OCI-LY7 (cell line): ENCODE measurements at regions not wholly inside any gene's neighbourhood (a gene's known extent, or its start where the extent isn't known, plus 50 kb on each side); places are given as distances from the start of the nearest gene placed in this dataset.

ENCODE experiments used
- BruUV-seq: library from RNA; stranded (reverse); fragments of 400-500 nt; replicated peaks from 2 replicates; lab custom pipeline; 2021; lab: Mats Ljungman, UMichigan
- CTCF ChIA-PET: fragments of 300-600 bp; sonication (Branson Sonifier 250); formaldehyde crosslinking; loops from one replicate; lab custom pipeline; 2022; ENCODE audit warnings: antibody characterized with exemption; ENCODE audit not compliant: unreplicated experiment; lab: Charles Lee
- POLR2A ChIA-PET: fragments of 300-600 bp; sonication (Branson Sonifier 250); formaldehyde crosslinking; loops from one replicate; lab custom pipeline; 2022; ENCODE audit warnings: antibody characterized with exemption; lab: Charles Lee
- DNase-seq: peaks from one replicate; pipeline ENCODE4 v3.0.0-alpha.2; 2015; ENCODE audit warnings: low spot score
- H2AFZ ChIP-seq: fragments of 200-600 bp; sonication (generic), shearing (Covaris generic); 2 replicates; pipeline ENCODE4 v1.6.1; 2014; ENCODE audit warnings: mild to moderate bottlenecking, antibody characterized with exemption, low read length, moderate library complexity
- H3K27ac ChIP-seq: fragments of 200-600 bp; sonication (generic); 2 replicates; pipeline ENCODE4 v1.5.1; 2014; ENCODE audit warnings: mixed run types, low read depth, mild to moderate bottlenecking, moderate library complexity, low read length, inconsistent platforms; ENCODE audit not compliant: poor library complexity, severe bottlenecking
- H3K36me3 ChIP-seq: fragments of 200-600 bp; sonication (generic); 2 replicates; pipeline ENCODE4 v1.6.1; 2014; ENCODE audit warnings: mild to moderate bottlenecking, antibody characterized with exemption, low read length, moderate library complexity, mixed read lengths; ENCODE audit not compliant: insufficient read depth
- H3K4me1 ChIP-seq: fragments of 200-600 bp; sonication (generic); 2 replicates; pipeline ENCODE4 v1.5.1; 2014; ENCODE audit warnings: mild to moderate bottlenecking, low read length; ENCODE audit not compliant: insufficient read depth, poor library complexity, severe bottlenecking
- H3K4me2 ChIP-seq: fragments of 200-600 bp; sonication (generic); 2 replicates; pipeline ENCODE4 v1.6.1; 2014; ENCODE audit warnings: mild to moderate bottlenecking, low read length
- H3K4me3 ChIP-seq: fragments of 200-600 bp; sonication (generic); 2 replicates; pipeline ENCODE4 v1.5.1; 2014; ENCODE audit warnings: mild to moderate bottlenecking, low read depth, low read length; ENCODE audit not compliant: poor library complexity, severe bottlenecking
- H3K79me2 ChIP-seq: fragments of 200-600 bp; sonication (generic); 2 replicates; pipeline ENCODE4 v1.6.1; 2016; ENCODE audit warnings: low read depth, mild to moderate bottlenecking, low read length, moderate library complexity, mixed read lengths; ENCODE audit not compliant: insufficient read depth
- H3K9me2 ChIP-seq: fragments of 200-600 bp; sonication (generic); 2 replicates; pipeline ENCODE4 v1.6.1; 2016; ENCODE audit warnings: mild to moderate bottlenecking, low read length, mixed read lengths; ENCODE audit not compliant: insufficient read depth
- H3K9me3 ChIP-seq: fragments of 200-600 bp; sonication (generic); 2 replicates; pipeline ENCODE4 v1.6.1; 2014; ENCODE audit warnings: mild to moderate bottlenecking, mixed run types, low read length, mixed read lengths
- H4K20me1 ChIP-seq: fragments of 200-600 bp; sonication (generic); 2 replicates; pipeline ENCODE4 v1.6.1; 2014; ENCODE audit warnings: mild to moderate bottlenecking, antibody characterized with exemption, low read length, moderate library complexity, mixed read lengths; ENCODE audit not compliant: insufficient read depth
- EZH2phosphoT487 ChIP-seq: fragments of 200-600 bp; sonication (generic); IDR thresholded peaks from 2 replicates; pipeline ENCODE4 v1.6.1; 2018; ENCODE audit warnings: low read depth, borderline replicate concordance, mild to moderate bottlenecking, mixed run types, antibody characterized with exemption, low read length, moderate library complexity, mixed read lengths
- intact Hi-C: fragments of 100-400 bp; cut with micrococcal nuclease; formaldehyde crosslinking; loops from one replicate; pipeline ENCODE4 v1.10.0; 2022; ENCODE audit not compliant: unreplicated experiment
- TF ChIP-seq, protein P1 (sequence below): fragments of 200-600 bp; sonication (generic); conservative IDR thresholded peaks from 2 replicates; pipeline ENCODE4 v1.5.1; 2014; ENCODE audit warnings: mild to moderate bottlenecking, antibody characterized with exemption, low read length, moderate library complexity, mixed read lengths

DNA sequence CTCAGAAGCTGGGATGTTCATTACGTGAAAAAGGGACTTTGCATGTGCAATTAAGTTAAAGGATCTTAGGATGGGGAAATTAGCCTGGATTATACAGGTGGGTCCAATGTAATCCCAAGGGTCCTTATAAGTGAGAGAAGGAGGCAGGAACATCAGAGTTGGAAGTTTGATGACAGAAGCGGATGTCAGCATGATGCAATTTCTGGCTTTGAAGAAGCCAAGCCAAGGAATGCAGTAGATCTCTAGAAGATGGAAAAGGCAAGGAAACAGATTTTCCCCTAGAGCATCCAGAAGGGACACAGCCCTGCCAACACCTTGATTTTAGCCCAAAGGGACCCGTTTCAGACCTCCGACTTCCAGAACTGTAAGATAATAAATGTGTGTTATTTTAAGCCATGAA is 136.4 kb downstream of the LNPK start:
- Histone ChIP-seq H3K4me1 (no peaks in the 10 kb centered on the region), H3K9me2 (no peaks in the 10 kb centered on the region), H3K9me3 (no peaks in the 10 kb centered on the region), H3K36me3 (no peaks in the 10 kb centered on the region), H3K4me3 (no peak overlapping the region), H3K79me2 (no peaks in the 10 kb centered on the region), H2AFZ (no peak overlapping the region), H3K4me2 (no peak overlapping the region), H3K27ac (no peak overlapping the region), H4K20me1 (no peaks in the 10 kb centered on the region)
- CTCF ChIA-PET: no interaction called here
- intact Hi-C loops: no loop called here
- BruUV-seq: no TSS peak
- no peak for TF ChIP-seq EZH2phosphoT487
- POLR2A ChIA-PET: no interaction called here
- no peak for DNase-seq

DNA sequence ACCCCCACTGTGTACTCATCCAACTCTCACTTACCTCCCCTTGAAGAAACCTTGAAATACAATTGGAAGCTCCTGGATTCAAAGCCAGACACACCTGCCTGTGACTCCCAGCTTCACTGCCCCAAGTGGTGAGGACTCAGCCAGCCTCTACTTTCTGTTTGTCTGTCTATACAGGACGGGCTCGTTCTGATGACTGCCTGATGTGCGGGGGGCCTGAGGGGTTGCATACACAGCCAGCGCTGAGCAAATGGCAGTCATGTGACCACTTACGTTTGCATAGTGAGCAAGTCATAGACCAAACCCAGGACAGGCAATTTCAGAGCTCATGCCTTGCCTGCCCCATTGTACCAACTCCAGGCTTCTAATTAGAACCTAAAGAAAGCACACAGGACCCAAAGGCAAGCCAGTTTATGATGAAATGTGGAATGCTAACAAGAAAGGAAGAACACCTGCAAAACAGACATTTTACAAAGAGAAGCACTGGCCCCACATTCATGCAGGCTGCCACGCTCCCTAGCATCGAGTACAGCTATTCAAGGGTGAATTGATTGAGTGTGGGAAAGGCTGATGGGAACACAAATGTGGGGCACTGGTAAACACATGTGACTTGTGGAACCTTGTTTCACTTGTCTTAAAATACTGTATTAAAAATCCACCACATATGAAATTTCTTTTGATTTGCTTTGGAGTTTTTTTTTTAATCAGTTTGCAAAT is 137.8 kb downstream of the LNPK start:
- H3K4me2 ChIP-seq: no peak overlapping the region
- no peak overlapping the region for H3K4me3 ChIP-seq
- H3K9me2 ChIP-seq: no peaks in the 10 kb centered on the region
- no peaks in the 10 kb centered on the region for H3K36me3 ChIP-seq
- TF ChIP-seq, protein P1, sequence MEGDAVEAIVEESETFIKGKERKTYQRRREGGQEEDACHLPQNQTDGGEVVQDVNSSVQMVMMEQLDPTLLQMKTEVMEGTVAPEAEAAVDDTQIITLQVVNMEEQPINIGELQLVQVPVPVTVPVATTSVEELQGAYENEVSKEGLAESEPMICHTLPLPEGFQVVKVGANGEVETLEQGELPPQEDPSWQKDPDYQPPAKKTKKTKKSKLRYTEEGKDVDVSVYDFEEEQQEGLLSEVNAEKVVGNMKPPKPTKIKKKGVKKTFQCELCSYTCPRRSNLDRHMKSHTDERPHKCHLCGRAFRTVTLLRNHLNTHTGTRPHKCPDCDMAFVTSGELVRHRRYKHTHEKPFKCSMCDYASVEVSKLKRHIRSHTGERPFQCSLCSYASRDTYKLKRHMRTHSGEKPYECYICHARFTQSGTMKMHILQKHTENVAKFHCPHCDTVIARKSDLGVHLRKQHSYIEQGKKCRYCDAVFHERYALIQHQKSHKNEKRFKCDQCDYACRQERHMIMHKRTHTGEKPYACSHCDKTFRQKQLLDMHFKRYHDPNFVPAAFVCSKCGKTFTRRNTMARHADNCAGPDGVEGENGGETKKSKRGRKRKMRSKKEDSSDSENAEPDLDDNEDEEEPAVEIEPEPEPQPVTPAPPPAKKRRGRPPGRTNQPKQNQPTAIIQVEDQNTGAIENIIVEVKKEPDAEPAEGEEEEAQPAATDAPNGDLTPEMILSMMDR: no peak
- TF ChIP-seq EZH2phosphoT487: no peak
- ChIA-PET POLR2A (interaction anchor here (0.7 kb wide), 1 partner anchor 14 kb away, joined by 3 read pairs; no protein-coding TSS in a partner anchor), CTCF (no interaction called here)
- H2AFZ ChIP-seq: no peak overlapping the region
- H3K27ac ChIP-seq: no peak overlapping the region
- H3K4me1 ChIP-seq: no peaks in the 10 kb centered on the region
- BruUV-seq: no TSS peak
- no peaks in the 10 kb centered on the region for H3K9me3 ChIP-seq
- intact Hi-C loops: no loop called here
- no peaks in the 10 kb centered on the region for H3K79me2 ChIP-seq
- no peak for DNase-seq
- no peaks in the 10 kb centered on the region for H4K20me1 ChIP-seq

DNA sequence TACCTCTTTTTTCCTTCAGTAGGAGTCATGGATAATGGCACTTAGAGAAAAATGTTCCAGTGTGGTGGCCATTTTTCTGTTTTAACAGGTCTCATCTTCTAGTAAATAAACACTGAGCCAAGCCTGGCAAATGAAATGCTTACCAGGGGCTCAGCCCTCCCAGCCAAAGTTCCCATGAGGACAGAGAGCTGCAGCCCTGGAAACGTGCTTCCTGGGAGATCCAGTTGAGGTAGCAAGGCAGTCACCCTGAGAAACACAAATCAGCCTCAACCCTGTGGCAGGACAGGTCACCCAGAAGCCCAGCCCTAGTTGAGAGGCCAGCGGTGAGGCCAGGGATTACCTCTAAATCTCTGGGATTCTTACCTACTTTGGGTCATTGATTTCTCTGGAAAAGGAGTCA is 140.1 kb downstream of the LNPK start:
- Histone ChIP-seq H2AFZ (no peak overlapping the region), H3K4me2 (no peak overlapping the region), H3K4me3 (no peak overlapping the region), H3K9me3 (no peaks in the 10 kb centered on the region), H3K27ac (no peak overlapping the region), H3K9me2 (no peaks in the 10 kb centered on the region), H4K20me1 (no peaks in the 10 kb centered on the region), H3K4me1 (no peaks in the 10 kb centered on the region), H3K36me3 (no peaks in the 10 kb centered on the region), H3K79me2 (no peaks in the 10 kb centered on the region)
- no peak for TF ChIP-seq EZH2phosphoT487
- TF ChIP-seq, protein P1: no peak
- BruUV-seq: no TSS peak
- ChIA-PET CTCF (no interaction called here), POLR2A (no interaction called here)
- intact Hi-C loops: no loop called here
- no peak for DNase-seq
